ENCODE measurements at regions not wholly inside any gene's neighbourhood (a gene's known extent, or its start where the extent isn't known, plus 50 kb on each side); places are given as distances from the start of the nearest gene placed in this dataset.

DNA sequence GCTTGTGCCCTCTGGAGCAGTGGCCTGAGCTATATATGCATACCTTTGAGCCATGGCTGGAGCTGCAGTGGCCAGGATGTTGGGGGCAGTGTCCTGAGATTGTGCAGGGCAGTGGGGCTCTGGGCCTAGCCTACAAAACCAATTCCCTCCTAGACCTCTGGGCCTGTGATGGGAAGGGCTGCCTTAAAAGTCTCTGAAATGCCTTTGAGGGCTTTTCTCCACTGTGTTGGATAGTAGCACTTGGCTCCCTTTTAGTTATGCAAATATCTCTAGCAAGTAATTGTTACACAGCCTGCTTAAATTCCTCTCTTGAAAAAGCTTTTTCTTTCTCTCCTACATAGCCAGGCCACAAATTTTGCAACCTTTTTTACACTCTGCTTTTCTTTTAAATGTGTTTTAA, 426.4 kb downstream of the ACTR3B start:
- H3K27ac ChIP-seq (ENCODE audit: low read depth in 1 of 2, low read length in 2 of 2): no peak overlapping the region
- no peaks in the 10 kb centered on the region for H3K36me3 ChIP-seq (ENCODE audit: control insufficient read depth in 4 of 4, insufficient read depth in 3 of 4, low read depth in 1 of 4, low read length in 3 of 4)

GRCh38 chr7:153188161-153188560, 428.6 kb downstream of the ACTR3B start:
- no peak for DNase-seq (ENCODE audit: low spot score)
- Histone ChIP-seq H3K36me3 (ENCODE audit: control insufficient read depth in 4 of 4, insufficient read depth in 3 of 4, low read depth in 1 of 4, low read length in 3 of 4) (no peaks in the 10 kb centered on the region), H3K9ac (ENCODE audit: low read depth in 1 of 2, low read length in 2 of 2) (no peak overlapping the region), H3K4me1 (ENCODE audit: control insufficient read depth in 4 of 4, insufficient read depth in 4 of 4, low read length in 3 of 4) (peaks cover 0 to 2% (median 1%) of the 10 kb centered on the region in 4 donors), H3K9me3 (ENCODE audit: control insufficient read depth in 4 of 4, low read length in 3 of 4) (no peaks in the 10 kb centered on the region), H3K27ac (ENCODE audit: low read depth in 1 of 2, low read length in 2 of 2) (no peak overlapping the region), H3K27me3 (ENCODE audit: control insufficient read depth in 4 of 4, insufficient read depth in 4 of 4, low read length in 3 of 4) (no peaks in the 10 kb centered on the region), H3K4me3 (ENCODE audit: low read depth in 1 of 3, low read length in 3 of 3) (no peak overlapping the region)
- 70% methylated on average over 3 of the region's 3 CpGs for WGBS
- TF ChIP-seq REST (IDR thresholded peaks at IDR 0.05) (no peak), FOXA1 (IDR thresholded peaks at IDR 0.05) (no peak), RXRA (IDR thresholded peaks at IDR 0.05) (no peak), ATF3 (IDR thresholded peaks at IDR 0.05) (no peak), YY1 (IDR thresholded peaks at IDR 0.05) (no peak), HNF4G (IDR thresholded peaks at IDR 0.05) (no peak), NR2F2 (IDR thresholded peaks at IDR 0.05) (no peak), MAX (IDR thresholded peaks at IDR 0.05) (no peak), JUND (IDR thresholded peaks at IDR 0.05) (no peak), TAF1 (conservative IDR thresholded peaks at IDR 0.05) (no peak), RAD21 (IDR thresholded peaks at IDR 0.05) (no peak)
- TF ChIP-seq, protein P1, sequence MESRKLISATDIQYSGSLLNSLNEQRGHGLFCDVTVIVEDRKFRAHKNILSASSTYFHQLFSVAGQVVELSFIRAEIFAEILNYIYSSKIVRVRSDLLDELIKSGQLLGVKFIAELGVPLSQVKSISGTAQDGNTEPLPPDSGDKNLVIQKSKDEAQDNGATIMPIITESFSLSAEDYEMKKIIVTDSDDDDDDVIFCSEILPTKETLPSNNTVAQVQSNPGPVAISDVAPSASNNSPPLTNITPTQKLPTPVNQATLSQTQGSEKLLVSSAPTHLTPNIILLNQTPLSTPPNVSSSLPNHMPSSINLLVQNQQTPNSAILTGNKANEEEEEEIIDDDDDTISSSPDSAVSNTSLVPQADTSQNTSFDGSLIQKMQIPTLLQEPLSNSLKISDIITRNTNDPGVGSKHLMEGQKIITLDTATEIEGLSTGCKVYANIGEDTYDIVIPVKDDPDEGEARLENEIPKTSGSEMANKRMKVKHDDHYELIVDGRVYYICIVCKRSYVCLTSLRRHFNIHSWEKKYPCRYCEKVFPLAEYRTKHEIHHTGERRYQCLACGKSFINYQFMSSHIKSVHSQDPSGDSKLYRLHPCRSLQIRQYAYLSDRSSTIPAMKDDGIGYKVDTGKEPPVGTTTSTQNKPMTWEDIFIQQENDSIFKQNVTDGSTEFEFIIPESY (IDR thresholded peaks at IDR 0.05): no peak
- TF ChIP-seq, protein P2, sequence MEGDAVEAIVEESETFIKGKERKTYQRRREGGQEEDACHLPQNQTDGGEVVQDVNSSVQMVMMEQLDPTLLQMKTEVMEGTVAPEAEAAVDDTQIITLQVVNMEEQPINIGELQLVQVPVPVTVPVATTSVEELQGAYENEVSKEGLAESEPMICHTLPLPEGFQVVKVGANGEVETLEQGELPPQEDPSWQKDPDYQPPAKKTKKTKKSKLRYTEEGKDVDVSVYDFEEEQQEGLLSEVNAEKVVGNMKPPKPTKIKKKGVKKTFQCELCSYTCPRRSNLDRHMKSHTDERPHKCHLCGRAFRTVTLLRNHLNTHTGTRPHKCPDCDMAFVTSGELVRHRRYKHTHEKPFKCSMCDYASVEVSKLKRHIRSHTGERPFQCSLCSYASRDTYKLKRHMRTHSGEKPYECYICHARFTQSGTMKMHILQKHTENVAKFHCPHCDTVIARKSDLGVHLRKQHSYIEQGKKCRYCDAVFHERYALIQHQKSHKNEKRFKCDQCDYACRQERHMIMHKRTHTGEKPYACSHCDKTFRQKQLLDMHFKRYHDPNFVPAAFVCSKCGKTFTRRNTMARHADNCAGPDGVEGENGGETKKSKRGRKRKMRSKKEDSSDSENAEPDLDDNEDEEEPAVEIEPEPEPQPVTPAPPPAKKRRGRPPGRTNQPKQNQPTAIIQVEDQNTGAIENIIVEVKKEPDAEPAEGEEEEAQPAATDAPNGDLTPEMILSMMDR (IDR thresholded peaks at IDR 0.05; ENCODE audit: low read depth, low read length, missing input control): no peak

More for the DNA sequence above, 426.4 kb downstream of the ACTR3B start:
- Histone ChIP-seq H3K9ac (ENCODE audit: low read depth in 1 of 2, low read length in 2 of 2) (no peak overlapping the region), H3K4me1 (ENCODE audit: control insufficient read depth in 4 of 4, insufficient read depth in 4 of 4, low read length in 3 of 4) (no peaks in the 10 kb centered on the region), H3K9me3 (ENCODE audit: control insufficient read depth in 4 of 4, low read length in 3 of 4) (no peaks in the 10 kb centered on the region), H3K27me3 (ENCODE audit: control insufficient read depth in 4 of 4, insufficient read depth in 4 of 4, low read length in 3 of 4) (no peaks in the 10 kb centered on the region), H3K4me3 (ENCODE audit: low read depth in 1 of 3, low read length in 3 of 3) (no peak overlapping the region)
- TF ChIP-seq HNF4G (IDR thresholded peaks at IDR 0.05): no peak
- TF ChIP-seq GABPA (IDR thresholded peaks at IDR 0.05 in 1 of 2, conservative IDR thresholded peaks at IDR 0.05 in 1 of 2): no peak
- no peak for TF ChIP-seq NR2F2 (IDR thresholded peaks at IDR 0.05)
- TF ChIP-seq, protein P1 (IDR thresholded peaks at IDR 0.05): no peak
- no peak for TF ChIP-seq EGR1 (IDR thresholded peaks at IDR 0.05; ENCODE audit: low read depth in 2 of 2)
- TF ChIP-seq, protein P2 (IDR thresholded peaks at IDR 0.05; ENCODE audit: low read depth, low read length, missing input control): no peak
- TF ChIP-seq FOXA1 (IDR thresholded peaks at IDR 0.05): no peak
- TF ChIP-seq SP1 (IDR thresholded peaks at IDR 0.05): no peak
- TF ChIP-seq TAF1 (conservative IDR thresholded peaks at IDR 0.05): no peak
- no peak for TF ChIP-seq RXRA (IDR thresholded peaks at IDR 0.05)
- TF ChIP-seq FOXA2 (IDR thresholded peaks at IDR 0.05): no peak
- no peak for TF ChIP-seq YY1 (IDR thresholded peaks at IDR 0.05)
- TF ChIP-seq JUND (IDR thresholded peaks at IDR 0.05): no peak
- no peak for TF ChIP-seq ATF3 (IDR thresholded peaks at IDR 0.05)
- TF ChIP-seq HNF4A (conservative IDR thresholded peaks at IDR 0.05): no peak
- no peak for DNase-seq (ENCODE audit: low spot score)

Measured in liver (tissue), 8 donors.